ENCODE measurements at regions not wholly inside any gene's neighbourhood (a gene's known extent, or its start where the extent isn't known, plus 50 kb on each side); places are given as distances from the start of the nearest gene placed in this dataset.

DNA sequence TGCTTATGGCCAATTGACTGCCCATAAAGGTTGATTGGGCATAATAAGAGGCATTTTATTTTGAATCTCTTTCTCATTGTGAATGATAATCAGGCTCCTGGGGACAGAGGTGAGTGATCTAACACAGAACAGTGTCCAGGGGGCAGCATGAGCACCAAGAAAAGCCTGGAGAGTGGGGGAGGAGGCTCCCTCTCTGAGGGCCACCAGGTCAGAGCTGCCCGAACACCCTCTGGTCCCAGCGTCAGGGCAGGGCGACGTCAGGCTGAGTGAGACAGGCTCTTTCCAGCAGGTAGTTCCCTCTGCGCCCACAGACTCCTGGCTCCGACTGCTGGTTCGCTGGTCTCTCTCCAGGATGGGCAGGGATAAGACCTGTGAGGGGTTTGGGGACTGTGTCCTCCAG is 250.2 kb upstream of the C1orf174 start:
- no peak for DNase-seq

DNA sequence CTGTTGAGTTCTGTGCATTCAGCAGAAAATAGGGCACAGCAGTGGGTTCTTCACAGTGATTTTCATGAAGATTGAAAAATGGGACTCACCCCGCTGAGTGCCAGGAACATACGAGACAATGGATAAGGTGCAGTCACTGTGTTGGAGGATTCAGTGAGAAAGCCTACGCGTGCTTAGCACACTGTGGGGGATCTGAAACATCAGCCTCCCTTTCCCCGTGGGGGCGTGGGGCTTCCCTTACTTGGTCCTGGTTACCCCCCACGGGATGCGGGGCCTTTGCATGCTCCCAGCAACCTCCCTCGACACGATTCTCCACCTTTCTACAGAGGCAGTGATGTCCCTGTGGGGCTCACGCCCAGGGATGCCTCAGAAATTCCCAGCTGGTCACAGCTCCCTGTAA is 252.2 kb upstream of the C1orf174 start:
- no peak for DNase-seq

DNA sequence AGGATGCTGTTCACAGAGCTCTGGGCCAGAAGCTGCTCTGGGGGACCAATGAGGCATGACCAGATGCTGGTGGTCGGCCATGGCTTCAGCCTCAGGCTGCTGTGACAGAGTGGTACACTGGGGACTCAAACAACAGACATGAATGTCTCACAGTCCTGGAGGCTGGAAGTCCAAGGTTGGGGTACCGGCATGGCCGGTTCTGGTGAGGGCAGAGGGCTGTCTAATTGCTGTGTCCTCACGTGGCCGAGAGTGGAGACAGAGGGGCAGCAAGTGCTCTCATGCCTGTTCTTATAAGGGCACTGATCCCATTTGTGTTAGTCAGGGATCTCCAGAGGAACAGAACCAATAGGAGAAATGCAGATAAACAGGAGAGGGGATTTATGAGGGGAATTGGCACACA is 253.5 kb upstream of the C1orf174 start:
- no peak for DNase-seq

DNA sequence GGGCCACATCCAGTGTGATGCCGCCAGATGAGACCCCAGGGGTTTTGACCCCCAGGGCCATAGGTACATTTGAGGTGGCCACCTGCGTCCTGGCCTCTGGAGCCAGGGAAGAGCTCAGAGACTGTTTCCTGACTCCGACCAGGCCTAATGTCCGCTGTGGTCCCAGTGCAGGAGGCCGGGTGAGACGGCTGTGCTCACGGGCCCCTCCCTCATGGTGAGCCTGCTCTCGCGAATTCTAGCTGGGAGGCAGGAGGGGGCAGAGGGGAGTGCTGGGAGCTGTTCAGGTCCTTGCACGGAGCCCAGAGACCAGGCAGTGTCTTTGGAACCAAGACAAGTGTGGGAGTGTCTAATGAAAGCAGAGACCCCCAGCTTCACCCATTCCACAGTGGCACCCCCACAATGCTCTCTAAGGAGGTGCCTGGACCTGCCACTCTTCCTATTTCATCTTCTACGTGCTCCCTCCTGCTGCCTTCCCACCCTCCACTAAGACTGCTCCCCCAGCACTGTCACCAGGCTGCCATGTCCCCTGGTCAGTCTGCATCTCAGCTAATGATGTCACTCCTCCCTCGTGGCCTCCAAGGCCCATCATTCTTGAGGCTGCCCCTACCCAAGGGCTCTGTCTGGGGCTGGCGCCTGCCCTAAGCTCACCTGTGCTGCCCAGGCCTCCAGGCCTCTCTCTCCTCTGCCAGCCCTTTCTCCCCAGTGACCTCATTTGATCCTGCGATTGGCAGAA is 256.3 kb upstream of the C1orf174 start:
- no peak for DNase-seq

DNA sequence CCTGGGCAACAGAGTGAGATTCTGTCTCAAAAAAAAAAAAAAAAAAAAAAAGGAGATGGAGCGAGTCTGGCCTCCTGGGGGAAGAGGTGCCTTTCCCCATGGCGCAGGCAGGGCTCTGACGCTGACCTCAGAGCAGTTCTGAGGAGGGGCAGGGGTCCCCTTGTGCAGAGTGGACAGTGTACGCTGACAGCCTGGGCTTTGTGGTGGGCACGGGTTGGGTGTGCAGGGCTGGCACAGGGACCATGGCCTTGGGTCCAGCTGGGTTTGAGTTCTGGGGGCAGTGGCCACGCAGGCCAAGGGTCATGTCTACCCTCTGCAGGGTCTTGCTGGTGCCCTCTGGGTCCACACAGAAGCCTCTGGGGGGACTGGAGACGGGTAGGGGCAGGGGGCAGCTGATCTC is 260.1 kb upstream of the C1orf174 start:
- DNase-seq = no peak

DNA sequence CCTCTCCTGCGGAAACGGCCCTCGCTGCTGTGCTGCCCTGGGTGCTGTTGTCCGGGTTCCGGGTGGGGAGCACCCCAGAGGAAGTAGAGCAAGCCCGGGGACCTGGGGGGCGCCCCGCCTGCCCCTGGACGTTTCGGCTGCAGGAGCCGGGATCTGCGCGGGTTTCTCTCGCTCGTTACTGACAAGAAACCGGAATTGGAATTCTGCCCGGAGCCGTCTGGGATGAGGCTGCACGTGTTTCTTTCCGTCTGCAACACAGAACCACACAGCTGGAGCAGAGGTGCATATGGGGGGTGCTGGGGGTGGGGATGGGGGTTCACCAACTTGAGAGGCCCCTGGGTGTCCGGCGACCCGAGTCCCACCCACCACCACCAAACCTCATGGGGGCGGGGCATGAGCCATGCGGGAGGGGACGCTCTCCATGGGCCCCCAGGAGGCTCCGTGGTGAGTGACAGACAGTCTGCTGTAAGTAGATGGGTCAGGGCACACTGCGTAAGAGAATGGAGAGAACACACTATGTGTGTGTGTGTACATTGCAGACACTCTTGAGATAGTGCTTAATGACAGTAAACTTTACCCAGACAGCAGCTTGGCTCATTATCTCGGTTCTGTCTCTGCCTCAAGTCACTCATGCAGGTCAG is 261.4 kb upstream of the C1orf174 start:
- no peak for DNase-seq

DNA sequence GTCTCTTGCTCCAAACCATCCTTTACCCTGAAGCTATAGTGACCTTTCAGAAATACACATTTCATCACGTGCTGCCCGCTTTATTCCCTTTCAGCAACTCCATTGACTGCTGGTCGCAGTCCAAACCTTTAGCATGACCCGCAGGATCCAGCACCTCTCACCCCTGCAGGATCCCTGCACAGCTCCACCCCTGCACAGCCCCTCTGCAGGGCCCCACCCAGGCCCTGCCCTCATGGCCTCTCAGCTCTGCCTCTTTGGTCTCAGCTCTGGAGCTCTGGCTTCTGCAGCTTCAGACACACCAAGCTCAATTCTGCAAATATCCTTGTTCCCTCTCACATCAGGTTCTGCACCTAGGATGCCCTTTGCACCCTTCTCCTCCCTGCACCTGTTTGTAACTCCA is 264.9 kb upstream of the C1orf174 start:
- DNase-seq = no peak

DNA sequence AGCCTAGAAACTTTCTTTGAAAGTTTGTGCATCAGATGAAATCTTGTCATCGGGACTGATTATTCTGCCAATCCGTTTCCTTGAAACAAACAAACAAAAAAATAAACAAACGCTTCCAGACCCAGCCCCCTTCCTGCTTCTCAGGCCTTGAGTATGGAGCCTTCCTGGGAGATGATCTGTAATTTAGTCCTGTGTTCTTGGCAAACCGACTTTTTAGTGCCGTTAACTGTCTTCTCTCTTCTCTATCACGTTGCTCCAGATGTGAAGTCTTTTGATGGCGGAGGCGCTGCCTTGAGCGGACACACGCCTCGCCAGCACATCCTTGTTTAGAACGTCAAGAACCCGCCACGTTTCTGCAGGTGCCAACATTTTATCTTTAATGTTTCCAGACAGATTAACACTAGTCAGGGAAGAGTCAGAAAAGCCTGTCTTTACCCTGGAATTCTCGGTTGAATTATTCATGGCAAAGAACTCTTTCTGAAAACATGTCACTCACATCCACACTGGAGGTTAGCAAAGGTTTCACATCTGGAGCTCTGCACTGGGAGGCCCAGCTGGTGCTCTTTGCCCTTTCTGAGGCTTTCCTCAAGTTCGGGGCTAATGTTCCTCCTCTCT is 265.7 kb upstream of the C1orf174 start:
- no peak for DNase-seq

DNA sequence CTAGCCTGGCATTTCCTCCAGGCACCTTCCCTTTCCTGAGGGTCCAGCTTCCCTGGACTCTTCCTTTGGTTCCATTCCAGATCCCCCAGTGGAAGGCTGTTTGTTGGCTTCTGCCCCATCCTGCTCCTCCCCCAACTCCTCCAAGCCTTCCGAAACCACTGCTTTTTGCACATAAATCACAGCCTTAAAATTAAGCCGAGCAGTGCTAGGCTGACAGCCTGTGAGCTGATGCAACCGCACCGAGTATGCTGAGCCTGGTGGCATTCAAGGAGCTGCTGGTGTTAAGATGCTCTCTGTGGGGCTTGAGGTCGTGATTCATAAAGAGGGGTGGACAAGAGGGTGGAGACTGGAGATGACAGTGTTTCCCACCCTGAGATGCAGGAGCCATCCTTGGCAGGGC is 266.6 kb upstream of the C1orf174 start:
- DNase-seq = no peak

DNA sequence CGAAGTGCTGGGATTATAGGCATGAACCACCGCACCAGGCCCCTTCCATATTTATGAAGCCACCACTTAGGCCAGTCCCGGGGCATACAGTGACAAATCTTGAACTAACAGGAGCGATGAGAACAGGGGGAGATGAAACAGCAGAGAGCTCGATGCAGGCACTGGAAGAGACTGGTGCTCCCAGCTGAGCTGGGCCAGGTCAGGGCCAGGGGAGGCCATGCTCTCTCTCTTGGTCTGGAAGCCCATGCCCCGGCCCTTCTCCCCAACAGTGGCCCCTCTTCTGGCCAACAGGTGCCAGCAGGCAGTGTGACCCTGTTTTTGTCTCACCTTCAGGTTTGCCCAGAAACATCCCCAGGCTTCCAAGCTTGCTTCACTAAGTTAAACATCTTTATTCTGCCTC is 269.9 kb upstream of the C1orf174 start:
- DNase-seq = no peak

DNA sequence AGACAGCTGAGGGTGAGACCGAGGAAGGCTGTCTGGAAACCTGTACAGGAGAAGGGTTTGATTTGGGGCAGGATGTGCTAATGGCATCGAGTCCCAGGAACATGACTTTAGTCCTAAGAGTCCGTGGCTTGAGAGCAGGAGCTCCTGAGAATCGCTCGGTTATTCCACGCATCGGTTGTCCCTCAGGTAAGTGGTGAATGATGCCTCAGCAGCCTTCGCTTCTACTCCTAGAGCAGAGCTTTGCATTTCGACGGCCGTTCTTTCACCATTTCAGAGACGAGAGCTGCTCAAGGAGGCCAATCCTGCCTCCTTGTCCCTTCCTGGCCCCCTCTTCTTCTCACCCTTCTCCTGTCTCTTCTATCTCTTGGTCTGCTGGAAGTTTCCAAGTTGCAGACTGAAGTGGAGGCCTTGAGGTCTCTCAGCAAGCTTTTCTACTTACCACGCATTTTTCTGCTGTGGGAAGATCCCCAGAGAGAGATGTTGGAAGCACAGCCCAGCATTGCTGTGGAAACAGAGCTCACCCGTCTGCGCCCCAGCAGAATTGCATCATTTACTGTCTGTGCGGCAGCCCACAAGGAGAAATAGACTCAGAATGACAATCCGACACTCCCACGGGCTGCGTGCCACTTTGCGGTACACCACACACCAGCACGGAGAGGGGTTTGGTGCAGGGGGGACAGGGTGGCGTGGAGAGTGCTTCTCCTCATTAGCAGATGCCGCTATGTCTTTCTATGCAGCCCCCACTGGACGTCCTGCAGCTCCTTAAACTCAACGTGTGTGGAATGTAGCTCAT is 270.7 kb upstream of the C1orf174 start:
- no peak for DNase-seq

DNA sequence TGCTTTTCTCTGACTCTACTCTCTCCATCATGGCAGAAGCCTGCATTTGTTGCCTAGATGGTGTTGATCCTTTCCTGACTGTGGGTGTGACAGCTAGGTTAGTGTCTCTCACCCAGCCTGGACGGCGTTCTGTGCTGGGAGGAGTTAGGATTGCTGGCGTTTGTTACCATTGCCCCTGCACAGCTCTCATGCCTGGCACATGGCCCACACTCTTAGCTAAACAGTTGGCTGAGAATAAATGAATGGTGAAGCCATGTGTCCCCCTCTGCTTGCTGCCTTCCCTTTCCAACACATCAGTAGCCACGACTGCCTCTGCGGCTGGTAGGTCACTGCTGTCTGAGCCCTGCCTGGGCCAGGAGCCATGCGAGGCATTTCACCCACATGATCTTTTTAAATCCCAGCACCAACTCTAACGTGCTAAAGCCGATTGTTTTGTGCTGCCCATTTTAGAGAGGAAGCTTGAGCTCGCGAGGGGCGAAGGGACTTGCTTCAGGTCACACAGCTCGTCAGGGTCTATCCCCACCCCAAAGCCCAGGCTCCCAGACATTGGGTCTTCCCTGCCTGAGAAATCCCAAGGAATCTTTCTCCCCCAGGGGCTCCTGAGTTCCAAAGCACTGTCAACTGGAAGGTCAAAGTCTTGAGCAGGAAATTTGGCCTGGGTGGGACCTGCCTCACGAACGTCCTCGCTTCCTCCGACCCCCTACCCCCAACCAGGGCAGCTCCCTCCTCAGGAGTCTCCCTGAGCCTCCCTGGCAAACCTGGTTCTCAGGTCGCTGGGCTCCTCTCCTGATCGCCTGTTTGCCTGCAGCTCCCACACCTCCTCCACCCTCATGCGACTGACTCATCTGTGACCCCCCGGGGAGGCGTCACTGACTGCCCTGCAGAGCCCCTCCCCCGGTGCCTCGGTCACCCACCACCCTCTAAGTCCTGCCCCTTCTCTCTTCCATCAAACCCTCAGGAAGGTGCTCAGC is 271.7 kb upstream of the C1orf174 start:
- DNase-seq = no peak

DNA sequence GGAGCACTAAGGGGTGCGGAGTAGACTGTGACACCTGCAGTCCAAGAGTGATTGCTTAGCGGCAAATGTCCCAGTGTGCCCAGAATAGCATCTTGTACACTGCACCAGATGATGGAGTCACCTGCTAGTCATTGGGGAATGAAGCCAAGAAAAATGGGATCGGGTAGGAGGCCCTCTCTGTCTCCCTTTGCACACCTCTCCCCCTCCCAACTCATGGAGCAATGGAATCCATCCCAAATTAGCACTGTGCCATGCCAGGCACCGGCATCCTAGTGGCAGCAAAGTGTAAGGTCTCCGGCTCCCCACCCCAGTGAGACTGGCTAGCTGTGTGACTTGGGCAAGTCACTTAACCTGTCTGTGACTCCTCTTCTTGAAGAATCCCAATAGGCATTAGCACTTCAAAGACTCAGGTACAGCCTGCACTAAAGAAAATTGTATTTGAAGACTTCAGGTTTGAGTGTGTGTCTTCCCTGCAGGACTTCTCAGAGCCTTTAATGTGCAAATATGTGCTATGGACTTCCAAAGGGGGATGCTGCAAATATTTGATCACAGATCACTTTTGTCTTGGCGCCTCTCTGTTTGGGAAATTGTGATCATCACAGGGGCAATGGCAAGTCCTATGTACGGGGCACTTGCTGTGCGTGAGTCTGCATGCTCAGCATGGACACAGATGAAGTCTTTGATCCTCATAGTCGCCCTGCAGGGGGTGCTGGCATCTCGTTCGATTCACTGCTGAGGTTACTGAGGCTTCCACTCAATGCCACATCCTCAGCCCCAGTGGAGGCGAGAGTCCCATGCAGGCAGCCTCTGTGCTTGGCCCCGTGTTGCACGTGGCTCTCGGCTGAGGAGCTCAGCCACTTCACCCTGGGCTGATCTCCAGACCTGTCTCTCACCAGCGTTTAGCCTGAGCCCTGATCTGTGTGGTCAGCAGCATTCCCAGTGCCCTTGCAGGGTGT is 272.9 kb upstream of the C1orf174 start:
- DNase-seq = no peak

DNA sequence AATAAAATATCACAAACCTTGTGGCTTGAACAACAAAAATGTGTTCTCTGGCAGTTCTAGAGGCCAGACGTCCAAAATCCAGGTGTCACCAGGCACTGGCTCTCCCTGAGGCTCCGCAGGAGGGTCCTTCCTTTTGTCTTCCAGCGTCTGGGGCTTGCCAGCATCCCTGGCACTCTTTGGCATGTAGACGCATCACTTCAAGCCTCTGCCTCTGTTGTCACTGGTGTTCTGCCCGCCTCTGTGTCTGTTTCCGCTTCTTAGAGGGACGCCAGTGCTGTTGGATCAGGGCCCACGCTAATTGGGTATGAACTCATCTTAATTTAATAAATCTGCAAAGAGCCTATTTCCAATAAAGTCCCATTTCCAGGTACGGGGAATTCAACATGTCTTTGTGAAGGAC is 273.7 kb upstream of the C1orf174 start:
- no peak for DNase-seq

DNA sequence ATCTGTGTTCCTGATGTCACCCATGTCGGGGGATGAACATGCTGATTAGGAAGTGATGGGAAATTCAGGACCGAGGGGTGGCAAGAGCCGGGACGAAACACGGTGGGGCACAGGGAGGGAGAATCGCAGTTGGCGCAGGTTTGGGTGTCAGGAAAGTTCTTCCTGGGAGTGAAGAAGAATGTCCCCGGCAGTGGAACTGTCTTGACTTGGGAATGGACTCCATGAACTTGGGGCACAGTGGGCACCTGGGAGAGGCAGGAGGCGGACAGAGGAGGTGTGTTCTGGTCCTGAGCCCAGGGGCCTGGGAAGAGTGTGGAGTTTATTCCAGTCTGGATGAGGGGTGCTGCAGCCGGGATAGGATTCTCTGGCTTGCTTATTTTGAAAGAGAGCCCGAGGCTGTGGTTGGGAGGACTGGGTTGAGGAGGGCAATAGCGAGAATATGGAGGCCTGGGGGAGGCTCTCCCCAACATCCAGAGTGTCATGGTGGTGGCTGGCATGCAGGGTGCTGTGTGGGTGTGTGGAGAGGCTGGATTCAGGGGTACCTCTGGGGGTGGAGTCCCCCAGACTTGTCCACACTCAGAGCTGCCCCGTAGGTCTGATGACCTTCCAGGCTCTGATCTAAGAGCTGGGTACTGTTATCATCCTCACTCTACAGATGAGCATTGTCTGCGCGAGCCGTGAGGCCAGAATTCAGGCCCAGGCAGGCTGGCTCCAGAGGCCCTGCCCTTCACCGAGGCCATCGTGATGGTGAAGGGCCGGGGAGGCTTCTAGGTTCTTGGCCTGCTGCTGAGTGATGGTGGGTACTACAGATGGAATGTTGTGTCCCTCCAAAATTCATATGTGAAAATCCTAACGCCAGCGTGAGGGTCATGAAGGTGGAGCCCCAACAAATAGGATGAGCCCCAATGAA is 274.5 kb upstream of the C1orf174 start:
- DNase-seq = no peak

DNA sequence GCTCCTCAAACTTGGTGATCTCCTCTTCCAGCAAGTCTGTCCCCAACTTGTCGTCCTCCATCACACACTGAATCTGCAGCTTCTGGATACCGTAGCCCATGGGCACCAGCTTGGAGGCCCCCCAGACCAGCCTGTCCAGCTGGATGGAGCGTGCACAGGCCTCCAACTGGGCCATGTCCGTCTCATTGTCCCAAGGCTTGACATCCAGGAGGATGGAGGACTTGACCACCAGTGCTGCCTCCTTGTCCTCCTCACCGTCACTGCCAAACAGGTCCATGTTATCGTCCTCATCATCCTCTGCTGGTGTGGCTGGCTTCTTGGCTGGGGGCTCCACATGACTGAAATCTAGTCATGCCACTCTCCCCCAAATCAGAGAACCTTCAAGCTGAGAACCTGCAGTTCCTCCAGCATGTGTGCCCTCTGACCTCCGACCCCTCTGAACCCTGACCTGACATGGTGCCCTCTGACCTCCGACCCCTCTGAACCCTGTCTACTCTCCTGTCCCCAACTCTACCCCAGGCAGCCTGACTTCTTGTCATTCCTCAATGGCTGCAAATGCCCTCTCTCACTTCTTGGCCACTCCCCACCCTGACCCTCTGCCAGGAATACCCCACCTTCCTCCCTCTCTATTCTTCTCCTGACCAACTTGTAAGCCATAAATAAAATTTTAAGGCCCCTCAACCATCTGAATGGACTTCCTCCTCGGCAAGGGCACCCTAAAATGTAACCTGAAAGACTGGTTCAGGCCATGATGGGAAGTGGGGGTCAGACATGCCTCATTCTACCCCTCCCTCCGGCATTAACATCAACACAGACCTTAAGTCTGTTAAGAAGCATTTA is 275.7 kb upstream of the C1orf174 start:
- DNase-seq = no peak

DNA sequence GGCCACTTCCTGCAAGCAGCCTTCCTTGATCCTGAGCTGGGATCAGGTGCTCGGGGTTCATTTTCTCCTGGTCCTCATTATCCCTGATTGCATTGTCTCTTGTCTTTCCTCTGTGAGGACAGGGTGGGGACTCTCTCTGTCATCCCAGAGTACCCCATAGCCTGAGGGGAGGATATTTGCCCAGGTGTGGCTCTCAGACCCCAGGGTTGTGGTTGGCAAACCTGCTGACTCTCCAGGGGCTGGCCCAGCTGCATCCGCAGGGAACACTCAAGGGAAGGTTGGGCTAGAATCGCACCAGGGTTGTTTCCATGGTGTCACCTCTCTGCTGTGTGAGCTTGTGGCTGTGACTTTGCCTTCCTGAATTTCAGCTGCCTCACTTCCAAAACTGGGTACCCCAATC is 276.8 kb upstream of the C1orf174 start:
- DNase-seq = no peak

DNA sequence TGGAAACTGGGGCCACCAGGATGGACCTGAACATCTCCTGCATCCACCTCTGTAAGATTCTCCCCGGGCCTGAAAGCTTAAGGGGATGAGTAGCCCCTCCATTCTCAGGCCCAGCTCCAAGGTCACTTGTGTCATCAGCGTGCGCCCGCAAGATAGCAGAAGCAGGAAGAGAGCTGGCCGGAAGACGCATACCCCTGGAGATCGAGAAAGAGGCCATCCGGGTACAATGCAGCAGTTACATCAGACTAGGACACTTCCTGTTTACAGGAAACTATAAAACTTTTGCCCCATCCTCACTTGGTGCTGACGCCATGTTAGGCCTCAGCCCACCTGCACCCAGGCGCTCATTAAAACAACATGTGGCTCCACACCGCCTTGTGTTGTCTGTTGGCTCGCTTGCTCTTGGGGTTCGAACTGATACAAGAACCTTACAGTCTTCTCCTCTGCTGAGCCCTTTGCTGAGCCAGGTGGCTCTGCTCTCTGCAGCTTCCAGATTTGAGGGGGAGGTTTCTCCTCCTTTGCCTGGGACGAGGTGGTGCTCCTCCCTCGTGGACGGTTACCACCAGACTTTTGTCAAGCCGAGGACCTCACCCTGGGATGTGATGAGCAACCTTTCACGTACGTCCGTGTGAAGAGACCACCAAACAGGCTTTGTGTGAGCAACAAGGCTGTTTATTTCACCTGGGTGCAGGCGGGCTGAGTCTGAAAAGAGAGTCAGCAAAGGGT is 277.5 kb upstream of the C1orf174 start:
- DNase-seq = no peak
